ENCODE measurements at regions not wholly inside any gene's neighbourhood (a gene's known extent, or its start where the extent isn't known, plus 50 kb on each side); places are given as distances from the start of the nearest gene placed in this dataset.

GRCh38 chr3:139095803-139096466 is 51.2 kb upstream of the PRR23C start:
- Histone ChIP-seq H3K9me3 (ENCODE audit: control insufficient read depth in 2 of 3, insufficient read depth in 1 of 3, low read length in 3 of 3) (peaks cover 0 to 10% (median 2%) of the 10 kb centered on the region in 3 donors), H3K9ac (ENCODE audit: low read length in 3 of 3) (no peak overlapping the region), H3K36me3 (ENCODE audit: control insufficient read depth in 2 of 3, insufficient read depth in 3 of 3, low read length in 3 of 3) (no peaks in the 10 kb centered on the region), H3K4me1 (ENCODE audit: control insufficient read depth in 2 of 3, insufficient read depth in 2 of 3, low read depth in 1 of 3, low read length in 3 of 3) (no peaks in the 10 kb centered on the region), H3K27me3 (ENCODE audit: control insufficient read depth, insufficient read depth, low read length) (no peaks in the 10 kb centered on the region), H3K27ac (ENCODE audit: low read depth in 2 of 2, low read length in 2 of 2) (no peak overlapping the region), H3K4me3 (ENCODE audit: low read length in 3 of 3) (no peak overlapping the region)
- TF ChIP-seq CTCF (IDR thresholded peaks at IDR 0.05; ENCODE audit: borderline replicate concordance, extremely low read depth, insufficient read depth) = no peak
- intact Hi-C loops (cut with DNase I) = no loop called here
- DNase-seq (no peak), FAIRE-seq (no peak)

DNA sequence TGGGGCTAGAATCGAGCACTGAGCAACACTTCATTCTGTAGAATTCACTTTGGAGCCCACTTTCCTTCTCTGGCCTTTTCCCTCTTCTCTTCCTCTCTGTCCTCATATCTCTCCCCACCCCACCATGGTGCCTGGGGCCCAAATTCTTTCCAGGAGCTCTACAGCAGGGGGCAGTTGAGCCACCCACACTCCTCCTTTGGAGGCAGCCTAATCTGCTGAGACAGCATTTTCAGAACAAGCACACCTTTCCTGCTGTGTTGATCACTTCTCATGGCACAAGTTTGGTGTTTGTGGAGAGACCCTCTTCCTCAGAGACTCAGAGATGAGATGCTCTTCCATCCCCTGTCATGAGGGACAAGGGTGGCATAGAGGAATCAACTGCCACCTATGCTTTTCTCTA is 52.0 kb upstream of the PRR23C start:
- TF ChIP-seq CTCF (IDR thresholded peaks at IDR 0.05; ENCODE audit: borderline replicate concordance, extremely low read depth, insufficient read depth) = no peak
- DNase-seq = no peak
- no peak overlapping the region for H3K9ac ChIP-seq (ENCODE audit: low read length in 3 of 3)
- intact Hi-C loops (cut with DNase I) = no loop called here
- peaks cover 0 to 10% (median 2%) of the 10 kb centered on the region in 3 donors for H3K9me3 ChIP-seq (ENCODE audit: control insufficient read depth in 2 of 3, insufficient read depth in 1 of 3, low read length in 3 of 3)
- H3K4me1 ChIP-seq (ENCODE audit: control insufficient read depth in 2 of 3, insufficient read depth in 2 of 3, low read depth in 1 of 3, low read length in 3 of 3) = no peaks in the 10 kb centered on the region
- H3K4me3 ChIP-seq (ENCODE audit: low read length in 3 of 3) = no peak overlapping the region
- no peak for FAIRE-seq
- no peaks in the 10 kb centered on the region for H3K36me3 ChIP-seq (ENCODE audit: control insufficient read depth in 2 of 3, insufficient read depth in 3 of 3, low read length in 3 of 3)
- H3K27ac ChIP-seq (ENCODE audit: low read depth in 2 of 2, low read length in 2 of 2) = no peak overlapping the region
- no peaks in the 10 kb centered on the region for H3K27me3 ChIP-seq (ENCODE audit: control insufficient read depth, insufficient read depth, low read length)

DNA sequence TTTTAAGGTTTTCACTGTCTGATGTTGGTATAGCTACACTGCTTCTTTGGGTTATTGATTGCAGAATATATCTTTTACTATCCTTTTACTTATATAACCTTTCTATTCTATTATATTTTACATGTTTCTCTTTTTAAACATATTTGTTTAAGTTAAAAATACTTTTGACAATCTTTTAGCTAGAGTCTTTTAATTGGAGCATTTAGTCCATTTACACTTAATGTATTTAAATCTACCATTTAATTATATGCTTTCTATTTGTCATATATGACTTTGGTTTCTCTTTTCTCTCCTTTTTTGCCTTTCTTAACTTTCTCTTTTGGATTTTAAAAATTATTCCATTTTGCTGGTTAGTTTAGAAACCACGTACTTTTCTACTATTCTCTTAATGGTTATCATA is 53.7 kb upstream of the PRR23C start:
- FAIRE-seq (no peak), DNase-seq (no peak)
- no peak overlapping the region for H3K27ac ChIP-seq (ENCODE audit: low read depth in 2 of 2, low read length in 2 of 2)
- intact Hi-C loops (cut with DNase I) = no loop called here
- peaks cover 0 to 5% (median 2%) of the 10 kb centered on the region in 3 donors for H3K9me3 ChIP-seq (ENCODE audit: control insufficient read depth in 2 of 3, insufficient read depth in 1 of 3, low read length in 3 of 3)
- H3K36me3 ChIP-seq (ENCODE audit: control insufficient read depth in 2 of 3, insufficient read depth in 3 of 3, low read length in 3 of 3) = no peaks in the 10 kb centered on the region
- no peak overlapping the region for H3K9ac ChIP-seq (ENCODE audit: low read length in 3 of 3)
- H3K4me3 ChIP-seq (ENCODE audit: low read length in 3 of 3) = no peak overlapping the region
- TF ChIP-seq CTCF (IDR thresholded peaks at IDR 0.05; ENCODE audit: borderline replicate concordance, extremely low read depth, insufficient read depth) = no peak
- no peaks in the 10 kb centered on the region for H3K27me3 ChIP-seq (ENCODE audit: control insufficient read depth, insufficient read depth, low read length)
- H3K4me1 ChIP-seq (ENCODE audit: control insufficient read depth in 2 of 3, insufficient read depth in 2 of 3, low read depth in 1 of 3, low read length in 3 of 3) = no peaks in the 10 kb centered on the region

All from kidney (tissue), 13 donors.